ENCODE measurements at regions not wholly inside any gene's neighbourhood (a gene's known extent, or its start where the extent isn't known, plus 50 kb on each side); places are given as distances from the start of the nearest gene placed in this dataset.

- no peak for FAIRE-seq
Observed at GRCh38 chr15:93300796-93301195, 211.8 kb upstream of the RGMA start.

GRCh38 chr15:93299675-93300074 is 210.7 kb upstream of the RGMA start:
- FAIRE-seq, result no peak

- FAIRE-seq, result no peak
Observed at GRCh38 chr15:93298901-93299300, 209.9 kb upstream of the RGMA start.

GRCh38 chr15:93296759-93297500 is 207.9 kb upstream of the RGMA start:
- FAIRE-seq, result no peak

- FAIRE-seq, result no peak
Observed at GRCh38 chr15:93294896-93295295, 205.9 kb upstream of the RGMA start.

GRCh38 chr15:93294066-93294465 is 205.1 kb upstream of the RGMA start:
- no peak for FAIRE-seq

GRCh38 chr15:93291380-93291779 is 202.4 kb upstream of the RGMA start:
- no peak for FAIRE-seq

- no peak for FAIRE-seq
Observed at GRCh38 chr15:93290618-93290946, 201.6 kb upstream of the RGMA start.

GRCh38 chr15:93289941-93290617 is 201.1 kb upstream of the RGMA start:
- FAIRE-seq, result no peak

GRCh38 chr15:93288728-93289294 is 199.8 kb upstream of the RGMA start:
- FAIRE-seq, result no peak

GRCh38 chr15:93286446-93286845 is 197.4 kb upstream of the RGMA start:
- no peak for FAIRE-seq

GRCh38 chr15:93283854-93284253 is 194.8 kb upstream of the RGMA start:
- FAIRE-seq, result no peak

GRCh38 chr15:93282808-93283207 is 193.8 kb upstream of the RGMA start:
- FAIRE-seq, result no peak

GRCh38 chr15:93278783-93279182 is 189.8 kb upstream of the RGMA start:
- FAIRE-seq, result no peak

GRCh38 chr15:93278006-93278405 is 189.0 kb upstream of the RGMA start:
- no peak for FAIRE-seq

GRCh38 chr15:93274257-93274656 is 185.2 kb upstream of the RGMA start:
- FAIRE-seq, result no peak

- no peak for FAIRE-seq
Observed at GRCh38 chr15:93271871-93272270, 182.9 kb upstream of the RGMA start.

- FAIRE-seq, result no peak
Observed at GRCh38 chr15:93270937-93271467, 182.0 kb upstream of the RGMA start.

GRCh38 chr15:93268066-93268465 is 179.1 kb upstream of the RGMA start:
- no peak for FAIRE-seq

GRCh38 chr15:93266291-93266690 is 177.3 kb upstream of the RGMA start:
- no peak for FAIRE-seq

- FAIRE-seq, result no peak
Observed at GRCh38 chr15:93265111-93265556, 176.1 kb upstream of the RGMA start.

GRCh38 chr15:93261845-93262244 is 172.8 kb upstream of the RGMA start:
- no peak for FAIRE-seq

GRCh38 chr15:93257920-93258319 is 168.9 kb upstream of the RGMA start:
- no peak for FAIRE-seq

- no peak for FAIRE-seq
Observed at GRCh38 chr15:93253681-93254080, 164.7 kb upstream of the RGMA start.

All from endometrium (tissue), 2 donors.